Endothelial cell (in vitro differentiated cells): ENCODE measurements at regions not wholly inside any gene's neighbourhood (a gene's known extent, or its start where the extent isn't known, plus 50 kb on each side); places are given as distances from the start of the nearest gene placed in this dataset.

Source experiments
- DNase-seq: peaks from one replicate; pipeline ENCODE4 v3.0.0; 2021; ENCODE audit warnings: low spot score
- H3K27ac Mint-ChIP-seq: one replicate; pipeline ENCODE4 v1.8.0; 2021; ENCODE audit warnings: mixed read lengths, inconsistent platforms; ENCODE audit not compliant: unreplicated experiment
- H3K27me3 Mint-ChIP-seq: one replicate; pipeline ENCODE4 v1.8.0; 2021; ENCODE audit warnings: mild to moderate bottlenecking, moderate library complexity, mixed read lengths, inconsistent platforms; ENCODE audit not compliant: unreplicated experiment
- H3K36me3 Mint-ChIP-seq: one replicate; pipeline ENCODE4 v1.8.0; 2021; ENCODE audit warnings: mild to moderate bottlenecking, low read depth, mixed read lengths, inconsistent platforms; ENCODE audit not compliant: unreplicated experiment
- H3K4me1 Mint-ChIP-seq: one replicate; pipeline ENCODE4 v1.8.0; 2021; ENCODE audit warnings: mild to moderate bottlenecking, mixed read lengths, inconsistent platforms; ENCODE audit not compliant: unreplicated experiment
- H3K4me3 Mint-ChIP-seq: one replicate; pipeline ENCODE4 v1.8.0; 2021; ENCODE audit warnings: mild to moderate bottlenecking, mixed read lengths, inconsistent platforms; ENCODE audit not compliant: unreplicated experiment
- H3K9me3 Mint-ChIP-seq: one replicate; pipeline ENCODE4 v1.8.0; 2021; ENCODE audit warnings: mixed read lengths, inconsistent platforms; ENCODE audit not compliant: unreplicated experiment
- CTCF ChIP-seq: fragments of 200-600 bp; sonication (generic); IDR thresholded peaks from one replicate; pipeline ENCODE4 v1.5.0; 2021; ENCODE audit warnings: antibody characterized with exemption; ENCODE audit not compliant: unreplicated experiment

GRCh38 chr18:41714872-41715271 lies 240.2 kb upstream of the PIK3C3 start:
- no peaks in the 10 kb centered on the region for H3K9me3 Mint-ChIP-seq
- H3K4me1 Mint-ChIP-seq: no peaks in the 10 kb centered on the region
- no peaks in the 10 kb centered on the region for H3K36me3 Mint-ChIP-seq
- no peak for TF ChIP-seq CTCF
- peak overlapping the region; percentile 17 for H3K27ac Mint-ChIP-seq
- H3K4me3 Mint-ChIP-seq: no peak overlapping the region
- H3K27me3 Mint-ChIP-seq: no peaks in the 10 kb centered on the region
- DNase-seq: no peak

DNA sequence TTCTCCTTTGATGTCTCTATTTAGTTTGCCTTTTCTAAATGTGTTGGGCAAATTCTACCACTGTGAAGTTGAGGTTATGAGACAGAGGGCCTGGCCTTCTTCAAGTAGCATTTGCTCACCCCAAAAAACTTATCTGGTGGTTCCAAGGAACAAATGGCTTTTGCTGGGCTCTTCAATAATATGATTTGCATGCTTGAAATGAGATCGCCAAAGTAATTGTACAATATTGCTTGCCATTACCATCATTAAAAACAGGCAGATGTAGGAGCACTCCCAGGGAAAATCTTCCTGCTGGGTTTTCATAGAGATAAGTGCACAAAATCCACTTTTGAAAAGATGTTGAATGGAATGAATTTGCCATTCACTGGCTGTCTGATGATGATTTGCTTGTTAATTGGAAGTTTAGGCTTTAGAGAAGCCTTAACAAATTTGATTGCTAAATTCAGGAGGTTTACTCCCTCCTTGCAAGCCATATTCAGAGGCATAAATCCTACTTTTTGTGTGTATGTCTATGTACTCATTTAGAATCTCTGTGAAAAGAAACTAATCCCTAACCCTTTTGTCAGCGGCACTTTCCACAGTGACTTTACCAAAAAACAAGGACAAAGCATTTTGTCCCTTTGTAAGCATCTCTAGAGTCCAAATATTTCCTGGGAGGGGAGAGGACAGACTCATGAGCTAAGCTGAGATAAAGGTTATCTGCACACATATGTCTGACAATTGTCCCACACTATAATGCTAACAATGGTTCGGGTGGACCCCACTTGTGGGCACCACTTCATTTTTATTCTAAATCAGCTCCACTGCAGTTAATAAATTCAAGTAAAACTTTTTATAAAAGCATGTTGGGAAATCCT lies 240.8 kb upstream of the PIK3C3 start:
- no peak for DNase-seq
- Mint-ChIP-seq H3K9me3 (no peaks in the 10 kb centered on the region), H3K36me3 (no peaks in the 10 kb centered on the region), H3K4me3 (no peak overlapping the region), H3K4me1 (no peaks in the 10 kb centered on the region), H3K27ac (peak overlapping the region; percentile 17), H3K27me3 (no peaks in the 10 kb centered on the region)
- TF ChIP-seq CTCF: no peak

- Mint-ChIP-seq H3K4me1 (no peaks in the 10 kb centered on the region), H3K27me3 (no peaks in the 10 kb centered on the region)
- no peak for TF ChIP-seq CTCF
Observed at GRCh38 chr18:41706301-41706700, 248.7 kb upstream of the PIK3C3 start.

GRCh38 chr18:41703744-41704530 lies 251.1 kb upstream of the PIK3C3 start:
- no peak for DNase-seq
- no peaks in the 10 kb centered on the region for H3K4me1 Mint-ChIP-seq
- no peak overlapping the region for H3K4me3 Mint-ChIP-seq
- H3K27me3 Mint-ChIP-seq: no peaks in the 10 kb centered on the region
- H3K27ac Mint-ChIP-seq: no peak overlapping the region
- H3K36me3 Mint-ChIP-seq: no peaks in the 10 kb centered on the region
- TF ChIP-seq CTCF: no peak
- H3K9me3 Mint-ChIP-seq: no peaks in the 10 kb centered on the region

More at GRCh38 chr18:41706301-41706700, 248.7 kb upstream of the PIK3C3 start:
- Mint-ChIP-seq H3K4me3 (no peak overlapping the region), H3K9me3 (no peaks in the 10 kb centered on the region), H3K36me3 (no peaks in the 10 kb centered on the region), H3K27ac (no peak overlapping the region)
- DNase-seq: no peak

DNA sequence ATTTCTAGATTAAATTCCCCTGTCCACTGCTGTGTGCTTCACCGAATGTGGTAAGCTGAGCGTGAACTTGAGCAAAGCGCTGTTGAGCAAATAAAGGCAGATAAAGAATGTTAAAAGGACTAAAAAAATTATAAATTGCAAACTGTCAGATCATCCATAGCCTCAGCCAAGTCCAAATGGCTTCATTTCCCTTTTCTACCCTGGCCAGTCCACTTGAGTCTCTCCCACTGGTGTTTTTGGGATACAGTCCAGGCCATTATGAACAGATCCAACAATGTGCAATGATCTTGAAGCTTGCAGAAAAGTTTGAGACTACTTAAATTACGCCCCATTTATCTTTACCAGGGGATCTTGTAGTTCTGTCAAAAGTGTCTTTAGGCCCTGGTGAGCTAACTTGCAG lies 254.6 kb upstream of the PIK3C3 start:
- no peak overlapping the region for H3K27ac Mint-ChIP-seq
- no peak for DNase-seq
- no peak overlapping the region for H3K4me3 Mint-ChIP-seq
- H3K9me3 Mint-ChIP-seq: no peaks in the 10 kb centered on the region
- no peaks in the 10 kb centered on the region for H3K4me1 Mint-ChIP-seq
- TF ChIP-seq CTCF: no peak
- H3K36me3 Mint-ChIP-seq: no peaks in the 10 kb centered on the region
- no peaks in the 10 kb centered on the region for H3K27me3 Mint-ChIP-seq
